ENCODE measurements at regions not wholly inside any gene's neighbourhood (a gene's known extent, or its start where the extent isn't known, plus 50 kb on each side); places are given as distances from the start of the nearest gene placed in this dataset.

- no peaks in the 10 kb centered on the region for H3K79me2 ChIP-seq (ENCODE audit: insufficient read depth, low read length)
- H3K27ac ChIP-seq (ENCODE audit: low read length), result no peak overlapping the region
- H3K9me3 ChIP-seq (ENCODE audit: insufficient read depth, low read length, severe bottlenecking), result no peaks in the 10 kb centered on the region
- DNase-seq (no peak), ATAC-seq (ENCODE audit: insufficient read depth, low read depth) (no peak)
- TF ChIP-seq CTCF (IDR thresholded peaks at IDR 0.05; ENCODE audit: borderline replicate concordance, extremely low read depth, low read length, poor library complexity, severe bottlenecking) (no peak), EZH2 (IDR thresholded peaks at IDR 0.05; ENCODE audit: borderline replicate concordance, low read depth, low read length, severe bottlenecking) (no peak)
- H3K9ac ChIP-seq (ENCODE audit: low read depth, low read length), result no peak overlapping the region
- H3K4me3 ChIP-seq (ENCODE audit: low read depth in 1 of 2, low read length in 2 of 2), result no peak overlapping the region
- no peaks in the 10 kb centered on the region for H4K20me1 ChIP-seq (ENCODE audit: insufficient read depth, low read length)
- H3K4me1 ChIP-seq (ENCODE audit: insufficient read depth, low read length), result no peaks in the 10 kb centered on the region
- H2AFZ ChIP-seq (ENCODE audit: low read depth, low read length), result no peak overlapping the region
- no peak overlapping the region for H3K4me2 ChIP-seq (ENCODE audit: insufficient read depth, low read length)
- H3K27me3 ChIP-seq (ENCODE audit: insufficient read depth, low read length, poor library complexity), result no peaks in the 10 kb centered on the region
- H3K36me3 ChIP-seq (ENCODE audit: insufficient read depth, low read length), result no peaks in the 10 kb centered on the region
These were observed 129.4 kb upstream of the SRRM4 start for GRCh38 chr12:118851891-118852290.

GRCh38 chr12:118853634-118854033 is 127.7 kb upstream of the SRRM4 start:
- H3K4me2 ChIP-seq (ENCODE audit: insufficient read depth, low read length), result no peak overlapping the region
- H3K27me3 ChIP-seq (ENCODE audit: insufficient read depth, low read length, poor library complexity), result no peaks in the 10 kb centered on the region
- H3K9ac ChIP-seq (ENCODE audit: low read depth, low read length), result no peak overlapping the region
- no peak overlapping the region for H3K4me3 ChIP-seq (ENCODE audit: low read depth in 1 of 2, low read length in 2 of 2)
- DNase-seq (peak; percentile 26), ATAC-seq (ENCODE audit: insufficient read depth, low read depth) (no peak)
- H3K27ac ChIP-seq (ENCODE audit: low read length), result no peak overlapping the region
- H2AFZ ChIP-seq (ENCODE audit: low read depth, low read length), result no peak overlapping the region
- H3K36me3 ChIP-seq (ENCODE audit: insufficient read depth, low read length), result no peaks in the 10 kb centered on the region
- no peaks in the 10 kb centered on the region for H4K20me1 ChIP-seq (ENCODE audit: insufficient read depth, low read length)
- H3K9me3 ChIP-seq (ENCODE audit: insufficient read depth, low read length, severe bottlenecking), result no peaks in the 10 kb centered on the region
- H3K4me1 ChIP-seq (ENCODE audit: insufficient read depth, low read length), result no peaks in the 10 kb centered on the region
- TF ChIP-seq EZH2 (IDR thresholded peaks at IDR 0.05; ENCODE audit: borderline replicate concordance, low read depth, low read length, severe bottlenecking), result no peak
- TF ChIP-seq CTCF (IDR thresholded peaks at IDR 0.05; ENCODE audit: borderline replicate concordance, extremely low read depth, low read length, poor library complexity, severe bottlenecking), result peak; percentile 49
- no peaks in the 10 kb centered on the region for H3K79me2 ChIP-seq (ENCODE audit: insufficient read depth, low read length)

GRCh38 chr12:118855858-118856257 is 125.5 kb upstream of the SRRM4 start:
- no peaks in the 10 kb centered on the region for H3K4me1 ChIP-seq (ENCODE audit: insufficient read depth, low read length)
- no peak overlapping the region for H3K4me2 ChIP-seq (ENCODE audit: insufficient read depth, low read length)
- H3K79me2 ChIP-seq (ENCODE audit: insufficient read depth, low read length), result no peaks in the 10 kb centered on the region
- no peak overlapping the region for H3K4me3 ChIP-seq (ENCODE audit: low read depth in 1 of 2, low read length in 2 of 2)
- H3K27me3 ChIP-seq (ENCODE audit: insufficient read depth, low read length, poor library complexity), result no peaks in the 10 kb centered on the region
- no peak overlapping the region for H3K9ac ChIP-seq (ENCODE audit: low read depth, low read length)
- TF ChIP-seq EZH2 (IDR thresholded peaks at IDR 0.05; ENCODE audit: borderline replicate concordance, low read depth, low read length, severe bottlenecking) (no peak), CTCF (IDR thresholded peaks at IDR 0.05; ENCODE audit: borderline replicate concordance, extremely low read depth, low read length, poor library complexity, severe bottlenecking) (no peak)
- H2AFZ ChIP-seq (ENCODE audit: low read depth, low read length), result no peak overlapping the region
- no peak for DNase-seq
- no peaks in the 10 kb centered on the region for H3K36me3 ChIP-seq (ENCODE audit: insufficient read depth, low read length)
- no peak overlapping the region for H3K27ac ChIP-seq (ENCODE audit: low read length)
- H3K9me3 ChIP-seq (ENCODE audit: insufficient read depth, low read length, severe bottlenecking), result no peaks in the 10 kb centered on the region
- no peak for ATAC-seq (ENCODE audit: insufficient read depth, low read depth)
- H4K20me1 ChIP-seq (ENCODE audit: insufficient read depth, low read length), result no peaks in the 10 kb centered on the region

- ATAC-seq (ENCODE audit: insufficient read depth, low read depth), result no peak
- no peak overlapping the region for H2AFZ ChIP-seq (ENCODE audit: low read depth, low read length)
- no peaks in the 10 kb centered on the region for H3K36me3 ChIP-seq (ENCODE audit: insufficient read depth, low read length)
- H3K27ac ChIP-seq (ENCODE audit: low read length), result no peak overlapping the region
- no peak overlapping the region for H3K4me3 ChIP-seq (ENCODE audit: low read depth in 1 of 2, low read length in 2 of 2)
- H3K79me2 ChIP-seq (ENCODE audit: insufficient read depth, low read length), result no peaks in the 10 kb centered on the region
- no peaks in the 10 kb centered on the region for H4K20me1 ChIP-seq (ENCODE audit: insufficient read depth, low read length)
- H3K9ac ChIP-seq (ENCODE audit: low read depth, low read length), result no peak overlapping the region
- no peaks in the 10 kb centered on the region for H3K27me3 ChIP-seq (ENCODE audit: insufficient read depth, low read length, poor library complexity)
- TF ChIP-seq CTCF (IDR thresholded peaks at IDR 0.05; ENCODE audit: borderline replicate concordance, extremely low read depth, low read length, poor library complexity, severe bottlenecking), result no peak
- no peak for TF ChIP-seq EZH2 (IDR thresholded peaks at IDR 0.05; ENCODE audit: borderline replicate concordance, low read depth, low read length, severe bottlenecking)
- no peak overlapping the region for H3K4me2 ChIP-seq (ENCODE audit: insufficient read depth, low read length)
- DNase-seq, result peak; percentile 32
- H3K9me3 ChIP-seq (ENCODE audit: insufficient read depth, low read length, severe bottlenecking), result no peaks in the 10 kb centered on the region
- H3K4me1 ChIP-seq (ENCODE audit: insufficient read depth, low read length), result no peaks in the 10 kb centered on the region
These were observed 115.0 kb upstream of the SRRM4 start for GRCh38 chr12:118866346-118866745.
